ENCODE measurements at regions not wholly inside any gene's neighbourhood (a gene's known extent, or its start where the extent isn't known, plus 50 kb on each side); places are given as distances from the start of the nearest gene placed in this dataset.

DNA sequence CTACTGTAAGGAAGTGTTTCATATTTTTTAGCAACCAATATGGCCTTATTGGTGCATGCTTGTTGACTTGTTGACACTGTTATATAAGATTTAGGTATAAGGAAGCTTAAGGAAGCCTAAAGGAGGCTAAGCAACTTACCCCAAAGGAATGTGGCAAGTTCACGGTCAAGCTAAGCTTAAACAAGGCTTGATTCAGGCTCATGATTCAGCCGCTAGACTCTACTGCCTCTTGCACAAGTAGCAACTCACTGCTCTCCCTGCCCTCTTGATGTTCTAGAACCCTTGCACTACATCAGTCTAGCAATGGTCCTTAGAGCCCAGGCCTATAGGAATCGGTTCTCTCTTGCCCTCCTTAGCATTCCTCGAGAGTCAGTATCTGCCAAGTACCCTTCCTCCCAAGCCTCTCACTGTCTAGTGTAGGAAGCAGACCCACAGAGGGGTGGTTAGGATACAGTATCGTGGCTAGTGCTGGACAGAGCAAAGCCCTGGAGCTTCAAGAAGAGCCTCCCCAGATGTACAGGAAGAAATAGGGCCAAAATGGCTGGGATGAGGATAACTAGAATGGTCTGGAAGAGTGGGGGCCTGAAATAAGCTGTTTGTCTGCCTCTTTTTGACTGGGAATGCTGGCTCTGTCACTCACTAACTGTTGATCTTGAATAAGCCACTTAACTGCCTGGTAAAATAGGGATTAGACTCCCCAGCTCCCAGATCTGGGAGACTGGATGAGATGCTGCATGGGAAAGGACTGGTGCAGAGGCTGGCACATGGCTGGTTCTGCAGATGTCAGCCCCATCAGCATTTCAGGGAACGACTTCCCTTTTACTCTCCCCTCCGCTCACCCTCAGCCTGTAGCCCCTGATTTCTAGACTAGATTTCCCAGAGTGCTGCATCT, 122.2 kb downstream of the NAV1 start:
- DNase-seq, result no peak

- no peak for DNase-seq
These were observed 123.0 kb downstream of the NAV1 start for GRCh38 chr1:201661823-201662359.

GRCh38 chr1:201662646-201663045, 123.7 kb downstream of the NAV1 start:
- DNase-seq, result no peak

GRCh38 chr1:201663491-201664113, 124.7 kb downstream of the NAV1 start:
- DNase-seq, result no peak

- no peak for DNase-seq
These were observed 126.1 kb downstream of the NAV1 start for GRCh38 chr1:201665036-201665435.

DNA sequence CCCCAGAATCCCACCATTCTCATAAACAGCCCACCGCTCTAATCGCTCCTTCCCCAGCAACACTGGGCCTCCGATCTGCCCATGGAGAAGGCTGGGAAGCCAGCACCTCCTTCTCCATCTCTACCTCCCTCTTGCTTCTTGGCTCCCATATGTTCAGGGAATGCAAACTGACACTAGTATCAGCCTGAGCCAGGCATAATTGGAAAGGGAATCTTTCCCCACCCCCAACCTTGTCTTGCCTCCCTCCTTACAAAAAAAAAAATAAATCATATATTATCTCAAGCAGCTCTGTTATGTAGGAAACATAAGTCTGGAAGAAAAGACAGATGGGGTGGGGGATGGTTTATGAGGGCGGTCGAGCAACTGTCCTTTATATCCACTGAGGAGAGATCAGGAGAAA, 127.2 kb downstream of the NAV1 start:
- DNase-seq, result no peak

DNA sequence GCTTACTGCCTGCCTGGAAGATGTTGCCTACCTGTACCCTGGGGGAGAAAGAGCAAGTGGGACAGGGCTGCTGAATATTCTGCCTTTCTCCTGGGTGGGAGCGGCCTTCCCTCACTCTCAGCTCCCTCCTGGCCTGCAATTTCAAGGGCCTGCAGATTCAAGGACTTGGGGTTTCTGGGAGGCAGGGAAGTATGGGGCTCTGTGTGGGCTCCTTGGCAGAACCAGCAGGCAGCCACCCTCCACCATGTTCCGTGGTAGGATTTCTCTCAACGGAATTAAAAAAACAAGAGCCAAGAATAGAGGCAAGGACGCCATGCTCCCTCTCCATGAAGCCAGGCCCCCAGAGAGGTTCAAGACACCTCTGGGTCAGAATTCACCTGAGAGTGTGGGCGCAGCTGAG, 127.7 kb downstream of the NAV1 start:
- DNase-seq, result no peak

- no peak for DNase-seq
These were observed 128.6 kb downstream of the NAV1 start for GRCh38 chr1:201667479-201667878.

GRCh38 chr1:201670517-201670916, 131.6 kb downstream of the NAV1 start:
- DNase-seq, result no peak

GRCh38 chr1:201672685-201673084, 133.8 kb downstream of the NAV1 start:
- DNase-seq, result no peak

DNA sequence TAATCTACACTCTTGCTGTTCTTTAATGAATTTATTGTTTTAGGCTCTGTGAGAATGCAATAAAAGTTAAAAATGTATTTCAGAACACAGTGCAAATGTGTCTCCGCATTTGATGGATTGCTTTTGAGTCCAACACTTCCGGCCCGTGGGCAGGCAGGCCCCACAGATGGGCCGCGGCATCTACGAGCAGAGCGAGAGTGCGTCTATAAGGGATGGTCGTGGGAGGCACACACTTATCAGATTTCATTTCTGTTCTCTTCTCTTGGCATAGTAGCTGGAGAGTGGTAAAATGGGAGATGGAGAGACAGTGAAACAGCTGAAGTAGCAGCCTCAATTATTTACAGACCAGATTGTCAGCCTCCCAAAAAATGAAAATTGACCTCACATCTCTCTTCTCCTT, 134.2 kb downstream of the NAV1 start:
- no peak for DNase-seq

- DNase-seq, result no peak
These were observed 135.0 kb downstream of the NAV1 start for GRCh38 chr1:201673915-201674314.

GRCh38 chr1:201675143-201675542, 136.2 kb downstream of the NAV1 start:
- no peak for DNase-seq

GRCh38 chr1:201676197-201676596, 137.3 kb downstream of the NAV1 start:
- DNase-seq, result no peak

DNA sequence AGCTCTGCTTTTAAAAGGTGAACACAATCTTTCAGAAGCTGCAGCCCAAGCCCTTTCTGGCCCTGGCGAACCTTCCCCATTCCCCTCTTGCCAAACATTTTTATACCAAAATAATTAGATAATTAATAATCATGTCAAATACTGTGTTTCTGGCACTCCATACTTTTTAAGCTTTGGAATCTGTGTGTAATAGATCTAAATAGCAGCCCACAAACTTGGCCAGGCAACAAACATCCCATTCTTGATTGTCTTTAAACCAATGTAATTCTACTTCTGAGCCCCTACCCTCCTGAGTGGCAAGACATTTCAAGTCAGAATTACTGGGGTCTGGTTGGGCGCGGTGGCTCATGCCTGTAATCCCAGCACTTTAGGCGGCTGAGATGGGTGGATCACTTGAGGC, 137.7 kb downstream of the NAV1 start:
- no peak for DNase-seq

DNA sequence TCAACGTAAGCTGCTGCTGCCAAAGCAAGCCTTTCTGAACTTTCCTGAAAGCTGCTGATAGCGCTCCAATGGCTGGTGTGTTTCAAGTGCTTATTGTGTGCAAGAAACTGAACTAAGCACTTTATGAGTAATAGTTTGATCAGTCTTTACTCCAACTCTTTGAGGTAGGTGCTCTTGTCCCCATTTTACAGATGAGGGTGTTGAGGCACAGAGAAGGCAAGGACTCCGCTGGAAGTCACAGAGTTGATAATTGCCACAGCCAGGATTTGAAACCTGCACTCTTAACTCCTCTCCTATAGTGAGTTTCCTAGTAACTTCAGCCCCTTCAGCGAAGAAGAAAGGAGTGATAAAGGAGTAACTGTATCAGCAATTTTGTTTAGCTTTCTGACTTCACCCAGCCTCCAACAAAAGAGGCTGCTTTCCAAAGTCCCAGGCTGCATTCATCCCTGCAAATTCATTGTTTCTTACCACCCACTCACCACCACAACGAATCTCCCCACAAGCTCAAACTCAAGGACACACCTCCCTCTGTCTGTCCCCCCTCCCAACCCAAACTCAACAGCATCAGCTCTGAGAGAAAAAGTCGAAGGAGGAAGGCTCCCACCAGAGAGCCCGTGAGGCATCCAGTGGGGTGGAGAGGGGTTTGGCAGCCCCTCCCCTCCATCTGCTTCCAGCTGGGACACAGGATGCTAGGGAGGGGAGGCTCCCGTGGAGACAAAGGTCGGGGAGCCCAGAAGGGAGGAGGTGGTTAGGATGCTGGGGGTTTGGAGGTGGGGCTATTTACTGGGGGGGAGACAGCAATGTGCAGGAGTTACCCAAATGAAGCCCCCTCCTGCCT, 139.6 kb downstream of the NAV1 start:
- no peak for DNase-seq

DNA sequence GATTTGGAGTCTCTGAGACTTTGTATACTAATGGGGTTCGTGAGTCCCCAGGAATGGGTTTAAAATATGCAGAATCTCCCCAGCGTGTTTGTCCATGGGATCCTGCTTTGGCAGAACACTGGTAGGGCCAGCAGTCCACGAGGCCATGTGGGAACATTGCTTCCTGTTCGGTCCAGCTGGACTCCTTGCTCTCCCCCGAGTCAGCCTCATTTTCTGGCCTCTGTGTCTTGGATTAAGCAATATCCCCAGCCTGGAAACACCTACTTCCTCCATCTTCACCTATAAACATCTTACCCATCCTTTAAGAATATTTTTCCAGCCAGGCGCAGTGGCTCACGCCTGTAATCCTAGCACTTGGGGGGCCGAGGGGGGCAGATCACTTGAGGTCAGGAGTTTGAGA, 142.4 kb downstream of the NAV1 start:
- DNase-seq, result no peak

- no peak for DNase-seq
These were observed 144.0 kb downstream of the NAV1 start for GRCh38 chr1:201682964-201683363.

DNA sequence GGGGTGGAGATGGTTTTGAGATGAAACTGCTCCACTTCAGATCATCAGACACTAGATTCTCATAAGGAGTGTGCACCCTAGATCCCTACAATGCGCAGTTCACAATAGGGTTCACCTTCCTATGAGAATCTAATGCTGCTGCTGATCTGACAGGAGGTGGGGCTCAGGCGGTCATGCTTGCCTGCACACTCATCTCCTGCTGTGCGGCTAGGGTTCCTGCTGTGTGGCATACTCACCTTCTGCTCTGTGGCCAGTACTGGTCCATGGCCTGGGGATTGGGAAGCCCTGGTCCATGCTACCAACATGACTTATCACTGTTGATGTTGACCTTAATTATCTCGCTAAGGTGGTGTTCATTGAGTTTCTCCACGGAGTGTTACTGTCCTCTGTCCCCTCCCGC, 144.5 kb downstream of the NAV1 start:
- DNase-seq, result no peak

DNA sequence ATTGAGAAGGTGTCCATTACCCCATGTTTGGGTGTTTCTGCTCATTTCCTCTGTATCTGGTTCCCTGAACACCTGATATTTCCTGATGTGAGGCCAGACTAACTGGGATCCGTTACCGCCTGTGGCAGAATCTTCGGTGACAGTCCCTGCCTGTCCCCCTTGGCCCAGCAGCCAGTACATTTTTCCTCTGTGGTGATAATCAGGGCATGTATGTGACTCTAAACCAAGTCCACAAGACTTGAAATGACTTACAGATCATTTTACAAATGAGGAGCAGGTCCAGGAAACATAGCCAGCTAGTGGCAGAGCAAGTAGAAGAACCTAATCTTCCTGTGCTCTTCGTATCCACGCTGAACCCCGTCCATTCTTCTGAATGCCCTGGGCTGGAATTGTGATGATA, 143.5 kb upstream of the IPO9 start:
- DNase-seq, result no peak

GRCh38 chr1:201686714-201687455, 142.1 kb upstream of the IPO9 start:
- DNase-seq, result peak; percentile 81

GRCh38 chr1:201688514-201688913, 140.4 kb upstream of the IPO9 start:
- DNase-seq, result no peak

DNA sequence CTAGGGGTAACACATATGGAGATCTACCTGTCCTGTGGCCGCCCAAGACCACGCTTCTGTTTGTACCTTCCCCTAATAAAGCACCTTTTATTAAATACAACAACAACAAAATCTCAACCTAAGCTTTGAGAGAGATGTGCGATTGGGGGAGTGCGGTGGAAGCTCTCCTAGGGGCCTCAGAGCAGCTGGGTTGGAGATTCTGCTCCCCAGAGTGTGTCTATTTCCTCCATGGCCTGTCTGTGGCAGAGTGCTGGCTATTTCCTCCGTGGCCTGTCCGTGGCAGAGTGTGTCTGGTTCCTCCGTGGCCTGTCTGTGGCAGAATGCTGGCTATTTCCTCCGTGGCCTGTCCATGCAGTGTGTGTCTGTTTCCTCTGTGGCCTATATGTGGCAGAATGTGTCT, 139.3 kb upstream of the IPO9 start:
- no peak for DNase-seq

All from NCI-H1436 (cell line).